SIG-M5 treated with dmso at 0.1 percent for 504 hours (cell line): ENCODE measurements at regions not wholly inside any gene's neighbourhood (a gene's known extent, or its start where the extent isn't known, plus 50 kb on each side); places are given as distances from the start of the nearest gene placed in this dataset.

Experiments used
- DNase-seq: peaks from one replicate; lab custom pipeline; 2025; ENCODE audit not compliant: unreplicated experiment; lab: John Stamatoyannopoulos, UW

DNA sequence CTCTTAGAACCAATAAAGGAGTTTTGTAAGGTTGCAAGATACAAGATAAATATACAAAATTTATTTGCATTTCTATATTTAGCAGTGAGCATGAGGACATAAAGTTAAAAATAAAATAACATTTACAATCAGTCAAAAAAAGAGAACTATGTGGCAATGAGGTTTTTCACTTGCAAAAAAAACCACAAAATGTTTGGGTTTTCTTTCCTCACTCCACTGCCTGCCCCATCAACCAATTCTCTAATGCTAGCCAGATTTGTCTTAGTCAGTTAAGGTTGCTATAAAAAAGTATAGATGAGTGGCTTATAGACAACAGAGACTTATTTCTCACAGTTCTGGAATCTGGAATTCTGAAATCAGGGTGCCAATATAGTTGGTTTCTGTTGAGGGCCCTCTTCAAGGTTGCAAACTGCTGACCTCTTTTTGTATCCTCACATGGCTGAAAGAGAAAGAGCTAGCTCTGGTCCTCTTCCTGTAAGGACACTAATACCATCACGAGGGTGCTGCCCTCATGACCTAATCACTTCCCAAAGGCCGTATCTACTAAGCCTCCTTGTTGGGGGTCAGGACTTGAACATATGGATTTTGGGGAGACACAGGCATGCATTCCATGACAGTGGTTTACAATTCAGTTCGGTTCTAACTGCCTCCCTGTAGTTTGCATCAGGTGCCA lies 566.2 kb downstream of the GALR1 start:
- peak; percentile 1 for DNase-seq

DNA sequence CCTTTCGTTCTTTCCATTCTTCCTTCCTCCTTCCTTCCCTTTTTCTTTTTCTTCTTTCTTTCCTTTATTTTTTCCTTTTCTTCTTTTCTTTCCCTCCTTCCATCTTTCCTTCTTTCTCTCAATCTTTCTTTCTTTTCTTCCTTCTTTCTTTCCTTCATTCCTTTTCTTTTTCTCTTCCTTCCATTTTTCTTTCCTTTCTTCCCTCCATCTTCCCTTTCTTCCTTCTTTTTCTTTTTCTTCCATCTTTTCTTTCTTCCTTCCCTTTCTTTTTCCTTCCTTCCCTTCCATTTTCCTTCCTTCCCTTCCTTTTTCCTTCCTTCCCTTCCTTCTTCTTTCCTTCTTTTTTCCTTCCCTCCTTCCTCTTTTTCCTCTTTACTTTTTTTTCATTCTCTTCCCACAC lies 568.7 kb downstream of the GALR1 start:
- DNase-seq, result no peak

DNA sequence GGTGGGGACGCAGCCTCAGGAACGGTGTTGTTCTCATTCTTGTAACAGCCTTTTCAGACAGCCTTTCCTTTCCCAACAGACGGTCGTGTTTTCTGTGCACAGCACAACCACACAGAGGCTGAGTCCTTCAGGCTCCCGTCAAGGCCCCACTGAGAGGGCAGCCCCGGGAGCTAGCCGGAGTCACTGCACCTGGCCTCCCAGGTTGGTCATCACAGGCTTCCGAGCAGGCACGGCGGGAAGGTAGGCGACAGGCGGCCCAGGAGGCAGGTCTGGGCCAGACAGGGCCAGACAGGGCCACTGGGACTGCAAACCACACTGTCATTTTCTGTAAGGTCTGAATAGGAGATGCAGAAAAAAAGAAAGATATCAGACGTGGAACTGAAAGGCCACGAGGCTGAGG lies 570.8 kb downstream of the GALR1 start:
- no peak for DNase-seq

DNA sequence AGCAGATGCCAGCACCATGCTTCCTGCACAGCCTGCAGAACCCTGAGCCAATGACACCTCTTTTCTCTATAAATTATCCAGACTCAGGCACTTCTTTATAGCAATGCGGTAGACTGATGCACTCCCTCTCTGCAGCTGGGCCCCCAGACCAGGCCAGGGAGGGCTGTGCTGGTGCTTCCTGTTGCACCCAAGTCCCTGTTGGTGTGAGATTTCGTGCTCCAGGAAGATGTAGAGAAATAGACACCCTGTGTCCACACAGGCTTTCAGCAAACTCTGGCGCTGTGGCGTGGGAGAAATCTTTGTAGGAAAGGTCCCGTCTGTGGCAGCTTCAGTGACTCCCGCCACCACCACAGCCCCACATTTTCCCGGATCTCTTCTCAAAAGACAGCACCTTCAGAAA lies 572.2 kb downstream of the GALR1 start:
- DNase-seq, result no peak

DNA sequence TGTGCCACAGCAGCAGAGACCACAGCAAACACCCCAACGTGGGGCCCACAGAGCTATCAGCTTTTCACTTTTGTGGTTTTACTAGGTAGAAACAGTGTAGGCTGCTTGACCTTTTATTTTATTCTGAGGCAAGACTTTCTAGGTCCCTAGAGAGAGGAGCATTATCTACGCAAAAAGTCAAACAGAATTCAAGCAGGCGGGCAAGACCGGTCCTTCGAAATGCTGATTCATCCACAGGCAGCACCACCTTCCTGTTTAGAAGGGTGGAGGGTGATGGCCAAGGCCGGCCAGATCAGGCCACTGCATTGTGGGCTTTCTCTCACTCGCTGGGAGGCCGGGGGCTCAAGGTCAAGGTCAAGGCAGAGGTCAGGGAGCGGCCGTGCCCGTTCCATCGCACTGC lies 573.0 kb downstream of the GALR1 start:
- DNase-seq, result no peak

DNA sequence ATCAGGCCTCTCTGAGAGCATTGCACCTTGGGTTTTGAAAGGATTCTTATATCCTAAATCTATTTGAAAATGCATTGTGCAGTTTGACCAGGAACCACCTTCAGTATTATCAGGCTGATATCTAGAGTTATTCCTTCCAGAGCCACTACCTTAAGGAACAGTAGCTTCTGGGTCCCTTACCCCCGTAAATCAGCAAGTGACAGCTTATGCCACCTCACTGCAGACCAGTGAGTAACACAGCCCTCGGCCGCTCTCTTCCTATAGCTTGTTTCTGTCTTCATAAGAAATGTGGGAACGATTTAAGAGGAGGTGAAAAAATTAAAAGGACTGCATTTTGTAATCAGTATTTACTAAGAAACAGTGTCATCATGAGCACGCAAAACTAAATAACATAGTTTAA lies 584.2 kb downstream of the GALR1 start:
- no peak for DNase-seq

DNA sequence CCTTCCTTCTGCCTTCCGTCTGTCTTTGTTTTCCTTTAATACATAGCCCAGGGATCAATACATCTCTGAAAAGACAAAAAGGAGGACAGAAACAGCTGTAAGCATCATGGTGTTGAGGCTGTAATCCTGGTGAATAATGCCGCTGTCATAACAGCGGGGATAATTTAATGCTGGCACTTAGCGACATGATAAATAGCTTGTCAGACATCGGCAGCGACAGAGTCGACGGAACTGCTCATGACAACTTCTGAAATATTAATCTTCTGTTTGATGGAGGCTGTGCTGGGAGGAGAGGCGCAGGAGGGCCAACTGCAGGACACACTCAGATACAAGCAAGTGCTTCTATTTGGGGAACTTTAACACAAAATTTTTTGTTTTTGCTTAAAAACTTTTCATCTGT lies 602.2 kb downstream of the GALR1 start:
- DNase-seq, result no peak

DNA sequence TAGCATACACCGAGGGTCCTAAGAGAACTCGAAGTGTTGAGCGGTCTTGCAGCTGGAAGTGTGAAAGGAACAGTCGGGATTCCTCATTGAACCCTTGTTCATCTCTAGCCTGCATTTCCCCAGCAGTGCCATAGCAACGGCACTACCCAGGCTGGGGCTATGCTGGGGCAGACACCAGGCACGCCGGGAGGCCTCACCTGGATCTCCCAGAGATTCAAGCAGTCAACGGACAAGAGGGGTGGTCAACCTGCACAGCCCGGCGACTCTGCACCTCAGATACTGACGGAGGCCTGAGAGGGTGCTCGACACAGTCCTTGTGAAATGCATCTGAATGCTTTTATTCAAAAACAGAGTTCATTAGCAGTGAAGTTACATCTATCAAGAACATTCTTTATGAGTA lies 604.2 kb downstream of the GALR1 start:
- no peak for DNase-seq

DNA sequence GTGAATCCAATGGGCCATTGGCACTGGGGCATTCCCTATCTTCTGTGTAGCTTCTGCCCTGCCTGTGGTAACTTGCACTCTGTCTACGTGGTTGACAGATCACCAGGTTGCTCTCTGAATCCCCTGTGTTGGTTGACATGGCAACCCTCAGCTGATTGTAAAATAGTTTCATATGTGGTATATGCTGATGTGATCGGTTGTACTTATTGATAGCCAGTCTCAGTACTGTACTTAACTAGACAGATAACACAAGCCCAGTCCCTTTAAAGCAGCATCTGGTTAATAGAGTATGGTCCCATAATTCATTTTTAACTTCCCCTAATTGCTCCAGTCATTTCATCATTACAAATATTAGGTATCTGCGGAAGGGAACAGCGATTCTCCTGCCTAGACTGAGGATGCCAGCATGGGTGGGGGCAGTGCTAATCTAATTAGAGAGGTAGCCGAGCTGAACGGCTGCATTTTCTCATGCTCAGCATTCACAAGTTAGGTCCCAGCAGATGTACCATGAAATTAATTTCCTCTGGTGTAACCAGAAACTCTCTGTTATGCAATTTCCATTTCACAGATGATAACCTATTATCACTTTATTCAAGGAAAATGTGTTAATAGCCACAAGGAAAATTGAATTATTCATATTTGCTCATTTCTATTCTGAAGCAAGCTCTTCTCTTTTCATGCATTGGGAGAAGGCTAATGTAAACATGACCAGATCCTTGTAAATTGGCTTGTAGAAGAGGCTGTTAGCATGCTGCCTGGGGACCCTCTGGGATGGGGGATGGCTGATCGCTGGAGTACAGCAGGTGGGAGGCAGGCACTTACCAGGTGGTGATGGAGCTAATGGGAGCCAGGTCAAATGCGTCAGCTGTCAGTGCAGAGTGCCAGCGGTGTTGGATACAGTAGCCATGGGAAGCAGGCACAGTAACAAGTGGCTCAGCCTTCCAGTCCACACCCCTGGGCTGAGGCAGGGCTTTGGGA lies 608.3 kb downstream of the GALR1 start:
- no peak for DNase-seq

DNA sequence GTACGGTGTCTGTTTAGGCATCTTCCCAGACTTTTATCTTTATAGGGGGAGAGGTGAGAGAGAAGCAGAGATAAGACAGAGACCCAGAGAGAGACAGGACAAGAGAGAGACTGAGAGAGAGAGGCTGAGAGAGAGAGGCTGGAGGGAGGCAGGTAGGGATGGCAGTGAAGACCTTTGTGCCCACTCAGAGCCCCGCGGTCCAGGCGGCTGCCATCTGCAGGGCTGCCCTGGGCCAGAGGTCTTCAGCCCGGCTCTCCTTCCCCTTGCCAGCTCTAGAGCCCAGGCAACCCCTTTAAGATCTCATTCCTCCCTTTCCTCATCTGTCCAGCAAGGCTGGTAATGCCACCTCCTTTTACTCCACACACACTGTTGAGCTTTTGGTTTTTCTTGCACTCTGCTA lies 610.0 kb downstream of the GALR1 start:
- no peak for DNase-seq

DNA sequence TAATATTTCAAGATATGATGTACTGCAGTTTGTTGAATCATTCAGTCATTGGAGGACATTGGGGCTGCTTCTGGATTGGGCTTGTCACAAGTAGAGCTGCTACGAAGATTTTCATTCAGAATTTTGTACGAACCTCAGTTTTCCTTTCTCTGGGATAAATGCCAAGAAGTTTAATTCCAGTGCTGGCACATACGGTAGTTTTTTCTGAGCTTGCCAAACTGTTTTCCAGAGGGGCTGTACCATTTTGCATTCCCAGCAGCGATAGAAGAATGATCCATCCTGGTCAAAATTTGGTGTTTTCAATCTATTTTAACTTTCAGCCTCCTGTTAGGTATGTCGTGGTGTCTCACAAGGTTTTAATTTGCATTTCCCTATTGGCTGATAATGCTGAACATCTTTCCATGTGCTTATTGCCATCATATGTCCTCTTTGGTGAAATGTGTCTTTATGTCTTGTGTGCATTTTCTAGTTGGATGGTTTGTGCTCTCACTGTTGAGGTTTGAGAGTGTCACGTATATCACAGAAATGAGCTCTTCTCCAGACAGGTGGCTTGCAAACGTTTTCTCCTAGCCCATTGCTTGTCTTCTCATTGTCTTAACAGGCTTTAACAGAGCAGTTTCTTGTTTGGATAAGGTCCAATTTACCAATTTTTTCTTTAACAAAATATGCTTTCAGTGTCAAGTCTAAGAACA lies 612.6 kb downstream of the GALR1 start:
- DNase-seq, result no peak

DNA sequence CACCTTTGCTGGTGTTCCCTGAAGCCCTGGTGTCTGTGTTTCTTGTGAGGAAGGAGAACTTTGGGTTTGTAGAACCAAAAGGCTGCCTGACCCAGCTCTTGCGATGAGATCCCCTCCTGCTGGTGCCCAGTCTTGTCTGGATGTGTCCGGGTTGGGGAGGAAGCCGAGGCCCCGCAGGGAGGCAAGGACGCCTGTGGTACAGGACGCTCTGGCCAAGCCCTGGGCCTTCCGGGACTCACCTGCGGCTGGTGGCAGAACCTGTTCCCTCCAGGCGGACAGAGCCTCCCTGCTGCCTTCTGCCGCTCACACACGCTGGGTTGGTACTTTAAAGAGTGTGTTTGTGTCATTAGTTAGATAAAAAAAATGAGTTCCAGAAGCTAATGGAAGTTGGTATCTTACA lies 616.2 kb downstream of the GALR1 start:
- no peak for DNase-seq

DNA sequence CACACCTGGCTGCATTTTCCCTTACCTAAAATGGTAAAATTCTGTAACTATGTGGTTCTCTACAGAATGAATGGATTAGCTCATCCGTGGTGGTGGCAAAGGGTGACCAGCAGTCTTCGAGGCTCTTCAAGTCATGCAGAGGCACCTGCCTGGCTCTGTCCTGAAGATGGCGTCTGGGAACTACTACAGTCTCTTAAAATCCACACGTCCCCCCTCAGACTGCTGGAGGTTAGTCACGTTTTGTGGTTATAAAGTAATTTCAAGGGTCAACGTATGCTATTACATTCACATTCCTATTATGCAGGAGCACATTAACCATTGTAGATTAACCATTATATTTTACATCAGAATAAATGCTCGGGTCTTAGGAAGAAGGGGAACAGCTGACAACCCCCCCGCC lies 616.7 kb downstream of the GALR1 start:
- no peak for DNase-seq

DNA sequence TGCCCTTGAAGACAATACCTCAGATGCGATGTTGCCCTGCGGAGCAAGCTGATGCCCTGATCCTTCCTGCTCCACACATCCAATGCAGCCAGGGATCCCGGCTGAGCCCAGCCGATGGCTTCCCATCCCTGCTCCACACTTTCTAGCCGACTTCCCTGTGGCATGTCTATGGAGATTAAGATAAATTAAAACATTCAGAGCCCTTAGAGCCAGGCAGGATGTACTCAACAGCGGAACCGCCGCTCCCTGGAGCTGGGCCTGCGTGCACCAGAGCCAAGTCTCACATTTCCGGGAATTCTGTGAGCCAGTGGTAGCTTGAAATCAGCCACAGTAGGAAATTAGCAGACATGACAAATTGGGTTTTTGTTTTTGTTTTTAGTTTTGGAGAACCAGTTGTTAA lies 620.6 kb downstream of the GALR1 start:
- no peak for DNase-seq

DNA sequence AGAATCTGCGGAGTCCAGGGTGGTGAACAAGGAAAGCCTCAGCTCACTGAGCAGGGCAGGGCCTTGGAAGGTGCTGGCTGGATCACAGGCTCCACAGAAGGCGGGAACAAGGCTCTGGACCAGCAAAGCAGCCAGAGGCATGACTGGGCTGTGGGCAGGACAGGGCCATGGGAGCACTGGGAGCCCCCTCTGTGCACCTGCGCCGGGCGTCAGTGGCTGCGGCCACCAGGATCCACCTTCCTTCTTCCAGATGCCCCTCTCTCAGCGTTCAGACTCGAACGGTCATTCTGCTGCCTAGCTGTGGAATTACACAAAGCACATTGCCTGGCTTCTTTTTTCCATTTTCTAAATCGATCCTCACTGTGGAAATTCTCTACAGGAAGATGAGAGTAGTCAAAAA lies 621.2 kb downstream of the GALR1 start:
- no peak for DNase-seq

DNA sequence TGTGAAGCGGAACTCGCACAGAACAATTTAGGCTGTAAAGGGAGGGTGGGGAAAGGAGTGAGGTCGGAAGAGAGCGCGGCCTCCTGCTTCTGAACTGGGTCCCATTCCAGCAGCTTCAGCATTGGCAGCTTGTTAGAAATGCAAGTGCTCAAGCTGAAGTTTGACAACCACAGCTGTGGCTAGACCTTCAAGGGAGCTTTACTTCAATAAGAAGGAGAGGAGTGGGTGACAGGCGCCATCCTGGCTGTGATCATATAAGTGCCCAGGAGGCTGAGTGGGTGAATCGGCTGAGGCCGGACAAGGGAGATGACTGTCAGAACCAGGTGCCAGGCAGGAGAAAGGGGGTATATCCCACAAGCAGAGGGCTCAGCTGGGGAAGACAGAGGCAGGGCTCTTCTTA lies 622.5 kb downstream of the GALR1 start:
- DNase-seq, result no peak

DNA sequence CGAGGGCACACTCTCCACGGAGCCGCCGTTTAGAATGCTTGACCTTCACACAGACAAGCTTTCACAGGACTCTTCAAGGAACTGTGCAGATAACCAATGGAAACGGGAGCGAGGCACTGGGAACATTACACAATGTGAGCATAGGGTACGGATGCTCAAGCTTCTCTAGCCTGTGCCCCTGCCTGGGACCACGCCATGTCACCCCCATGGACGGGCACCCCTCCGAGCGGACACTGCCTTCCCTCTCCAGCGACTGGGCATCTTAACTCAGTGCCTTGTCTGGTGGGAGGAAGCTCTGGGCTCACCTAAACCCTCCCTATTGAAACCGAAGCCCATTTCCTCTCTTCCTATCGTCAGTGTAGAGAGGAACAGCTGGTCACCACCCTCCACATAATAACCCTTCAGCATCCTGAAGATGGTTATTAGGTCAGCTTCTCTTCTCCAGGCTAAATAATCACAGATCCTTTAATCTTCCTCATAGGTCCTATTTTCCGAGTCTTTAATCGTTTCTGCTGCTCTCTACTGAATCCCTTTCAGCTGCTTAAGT lies 626.7 kb downstream of the GALR1 start:
- DNase-seq, result no peak

DNA sequence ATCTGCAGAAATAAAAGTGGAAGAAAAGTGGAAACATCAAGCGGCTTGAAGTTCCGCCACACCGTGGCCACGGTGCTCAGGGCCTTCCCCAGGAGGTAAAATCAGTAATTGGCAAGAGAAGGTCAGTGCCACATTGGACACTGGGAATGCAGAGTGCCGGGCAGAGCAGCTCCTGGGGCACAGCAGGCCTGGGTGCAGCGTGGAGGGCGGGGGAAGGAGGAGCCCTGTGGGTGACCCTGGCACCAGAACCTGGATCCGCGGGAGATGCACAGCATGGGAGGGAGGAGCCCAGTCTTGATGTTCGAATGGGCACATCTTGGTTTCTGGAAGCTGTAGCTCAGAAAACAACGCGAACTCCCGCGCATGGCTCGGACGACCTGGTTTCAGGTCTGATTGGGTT lies 630.2 kb downstream of the GALR1 start:
- no peak for DNase-seq

DNA sequence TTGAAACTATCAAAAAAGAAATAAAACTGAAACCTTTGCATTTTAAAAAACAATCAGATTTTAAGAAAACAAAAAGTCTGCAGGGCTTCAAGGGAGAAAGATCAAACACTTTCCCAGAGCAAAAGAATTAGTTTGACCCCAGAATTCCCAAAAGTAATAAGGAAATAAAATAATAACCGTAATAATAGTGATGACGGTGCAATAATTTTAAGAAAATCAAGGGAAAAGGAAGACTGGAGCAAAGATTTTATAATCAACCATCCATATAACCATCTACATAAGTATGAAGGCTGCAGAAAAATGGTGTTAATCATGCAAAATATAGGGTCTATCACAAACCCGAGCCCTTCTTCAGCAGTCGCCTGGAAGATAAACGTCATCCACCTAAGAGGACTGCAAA lies 634.8 kb downstream of the GALR1 start:
- DNase-seq, result no peak

DNA sequence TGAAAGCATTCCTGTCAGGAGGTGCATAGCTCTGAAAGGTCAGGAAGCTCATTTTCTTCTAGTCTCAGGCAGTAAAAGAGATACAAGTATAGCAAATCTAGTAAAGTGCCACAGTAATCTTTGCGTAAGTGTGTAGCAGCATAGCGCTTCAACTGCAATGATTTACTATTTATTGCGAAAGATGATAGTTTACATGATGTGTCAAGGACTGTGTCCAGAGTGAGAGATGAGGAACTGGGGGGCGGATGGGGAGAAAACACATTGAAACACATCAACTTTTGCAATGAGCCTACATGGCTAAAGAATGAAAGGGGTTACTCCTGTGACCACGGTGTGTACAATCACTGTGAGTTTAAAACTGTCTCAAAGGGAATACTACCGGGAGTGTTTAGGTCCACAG lies 644.4 kb downstream of the GALR1 start:
- no peak for DNase-seq

DNA sequence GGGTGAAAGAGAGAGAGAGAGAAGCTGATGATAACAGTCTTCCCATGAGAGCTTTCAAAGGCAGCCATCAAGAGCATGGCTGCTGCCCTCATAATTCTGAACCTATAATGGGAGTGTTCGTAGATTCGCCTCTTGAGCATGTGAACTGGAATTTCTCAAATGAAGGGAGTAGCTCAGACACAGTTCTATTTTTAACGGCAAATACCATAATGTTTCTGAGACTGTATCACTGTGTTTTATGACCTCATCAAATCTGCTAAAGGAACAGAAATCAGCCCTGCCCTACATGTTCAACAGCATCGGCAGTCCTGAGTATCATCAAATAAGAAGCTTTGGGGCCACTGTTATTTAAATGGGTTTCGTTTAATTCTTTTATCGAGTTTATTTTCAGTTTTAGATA lies 645.6 kb downstream of the GALR1 start:
- no peak for DNase-seq
